ENCODE measurements at regions not wholly inside any gene's neighbourhood (a gene's known extent, or its start where the extent isn't known, plus 50 kb on each side); places are given as distances from the start of the nearest gene placed in this dataset.

DNA sequence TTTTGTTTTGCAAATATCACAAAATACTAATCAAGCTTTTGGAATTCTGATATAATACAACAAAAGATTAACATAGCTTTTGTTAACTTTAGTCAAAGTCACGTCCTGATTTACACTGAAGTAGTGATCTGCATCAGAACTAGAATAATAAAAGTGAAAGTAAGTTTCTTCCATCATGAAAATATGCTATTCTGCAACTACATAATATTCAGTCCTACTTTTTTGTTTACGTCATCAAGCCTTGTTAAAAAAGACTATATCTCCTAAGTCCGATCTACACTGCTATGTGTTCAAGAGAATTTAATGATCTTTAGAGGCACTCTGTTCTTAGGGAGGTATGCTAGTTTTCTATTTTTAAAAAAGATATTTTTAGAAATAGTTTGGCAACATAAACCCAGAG lies 330.1 kb downstream of the ARPP21 start (continued):
- TF ChIP-seq, protein P1, sequence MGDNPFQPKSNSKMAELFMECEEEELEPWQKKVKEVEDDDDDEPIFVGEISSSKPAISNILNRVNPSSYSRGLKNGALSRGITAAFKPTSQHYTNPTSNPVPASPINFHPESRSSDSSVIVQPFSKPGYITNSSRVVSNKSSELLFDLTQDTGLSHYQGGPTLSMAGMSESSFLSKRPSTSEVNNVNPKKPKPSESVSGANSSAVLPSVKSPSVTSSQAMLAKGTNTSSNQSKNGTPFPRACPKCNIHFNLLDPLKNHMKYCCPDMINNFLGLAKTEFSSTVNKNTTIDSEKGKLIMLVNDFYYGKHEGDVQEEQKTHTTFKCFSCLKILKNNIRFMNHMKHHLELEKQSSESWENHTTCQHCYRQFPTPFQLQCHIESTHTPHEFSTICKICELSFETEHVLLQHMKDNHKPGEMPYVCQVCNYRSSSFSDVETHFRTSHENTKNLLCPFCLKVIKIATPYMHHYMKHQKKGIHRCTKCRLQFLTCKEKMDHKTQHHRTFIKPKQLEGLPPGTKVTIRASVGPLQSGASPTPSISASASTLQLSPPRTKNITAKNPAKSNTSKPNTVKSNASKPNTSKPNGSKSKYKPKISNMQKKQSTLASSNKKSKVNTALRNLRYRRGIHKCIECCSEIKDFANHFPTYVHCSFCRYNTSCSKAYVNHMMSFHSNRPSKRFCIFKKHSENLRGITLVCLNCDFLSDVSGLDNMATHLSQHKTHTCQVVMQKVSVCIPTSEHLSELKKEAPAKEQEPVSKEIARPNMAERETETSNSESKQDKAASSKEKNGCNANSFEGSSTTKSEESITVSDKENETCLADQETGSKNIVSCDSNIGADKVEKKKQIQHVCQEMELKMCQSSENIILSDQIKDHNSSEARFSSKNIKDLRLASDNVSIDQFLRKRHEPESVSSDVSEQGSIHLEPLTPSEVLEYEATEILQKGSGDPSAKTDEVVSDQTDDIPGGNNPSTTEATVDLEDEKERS (tag by site-specific recombination; IDR thresholded peaks at IDR 0.05) = no peak
- no peak for TF ChIP-seq MZF1 (tag by site-specific recombination; IDR thresholded peaks at IDR 0.05; ENCODE audit: borderline replicate concordance)
- no peak for TF ChIP-seq ZNF837 (tag by site-specific recombination; IDR thresholded peaks at IDR 0.05)
- no peak for TF ChIP-seq ZNF596 (tag by site-specific recombination; IDR thresholded peaks at IDR 0.05)
- TF ChIP-seq ZNF211 (tag by site-specific recombination; IDR thresholded peaks at IDR 0.05; ENCODE audit: low read depth) = no peak
- no peak for TF ChIP-seq ZNF248 (tag by site-specific recombination; IDR thresholded peaks at IDR 0.05)

- H3K36me3 ChIP-seq (ENCODE audit: control insufficient read depth in 2 of 2, insufficient read depth in 1 of 2, low read length in 2 of 2) = no peaks in the 10 kb centered on the region
- ChIA-PET CTCF (no interaction called here), POLR2A (no interaction called here)
- H3K4me1 ChIP-seq (ENCODE audit: control insufficient read depth, insufficient read depth, low read length) = no peaks in the 10 kb centered on the region
- no peak overlapping the region for H3K27ac ChIP-seq (ENCODE audit: extremely low read depth, low read depth, low read length)
- TF ChIP-seq ZNF23 (tag by site-specific recombination; IDR thresholded peaks at IDR 0.05; ENCODE audit: borderline replicate concordance) (no peak), HOXC10 (CRISPR knock-in tag; IDR thresholded peaks at IDR 0.05) (no peak), ZNF366 (tag by site-specific recombination; conservative IDR thresholded peaks at IDR 0.05) (no peak), ZNF239 (tag by site-specific recombination; IDR thresholded peaks at IDR 0.05) (no peak), ZNF544 (tag by site-specific recombination; IDR thresholded peaks at IDR 0.05) (no peak), ZNF19 (tag by site-specific recombination; IDR thresholded peaks at IDR 0.05; ENCODE audit: low read depth) (no peak), ZNF48 (tag by site-specific recombination; IDR thresholded peaks at IDR 0.05) (no peak)
- TF ChIP-seq, protein P2, sequence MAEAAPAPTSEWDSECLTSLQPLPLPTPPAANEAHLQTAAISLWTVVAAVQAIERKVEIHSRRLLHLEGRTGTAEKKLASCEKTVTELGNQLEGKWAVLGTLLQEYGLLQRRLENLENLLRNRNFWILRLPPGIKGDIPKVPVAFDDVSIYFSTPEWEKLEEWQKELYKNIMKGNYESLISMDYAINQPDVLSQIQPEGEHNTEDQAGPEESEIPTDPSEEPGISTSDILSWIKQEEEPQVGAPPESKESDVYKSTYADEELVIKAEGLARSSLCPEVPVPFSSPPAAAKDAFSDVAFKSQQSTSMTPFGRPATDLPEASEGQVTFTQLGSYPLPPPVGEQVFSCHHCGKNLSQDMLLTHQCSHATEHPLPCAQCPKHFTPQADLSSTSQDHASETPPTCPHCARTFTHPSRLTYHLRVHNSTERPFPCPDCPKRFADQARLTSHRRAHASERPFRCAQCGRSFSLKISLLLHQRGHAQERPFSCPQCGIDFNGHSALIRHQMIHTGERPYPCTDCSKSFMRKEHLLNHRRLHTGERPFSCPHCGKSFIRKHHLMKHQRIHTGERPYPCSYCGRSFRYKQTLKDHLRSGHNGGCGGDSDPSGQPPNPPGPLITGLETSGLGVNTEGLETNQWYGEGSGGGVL (tag by site-specific recombination; IDR thresholded peaks at IDR 0.05) = no peak
- H3K9me3 ChIP-seq (ENCODE audit: control insufficient read depth, insufficient read depth, low read depth, low read length) = no peaks in the 10 kb centered on the region
- no peak overlapping the region for H3K4me3 ChIP-seq (ENCODE audit: low read depth, low read length)
These were observed 331.5 kb downstream of the ARPP21 start for GRCh38 chr3:35970793-35971192.

DNA sequence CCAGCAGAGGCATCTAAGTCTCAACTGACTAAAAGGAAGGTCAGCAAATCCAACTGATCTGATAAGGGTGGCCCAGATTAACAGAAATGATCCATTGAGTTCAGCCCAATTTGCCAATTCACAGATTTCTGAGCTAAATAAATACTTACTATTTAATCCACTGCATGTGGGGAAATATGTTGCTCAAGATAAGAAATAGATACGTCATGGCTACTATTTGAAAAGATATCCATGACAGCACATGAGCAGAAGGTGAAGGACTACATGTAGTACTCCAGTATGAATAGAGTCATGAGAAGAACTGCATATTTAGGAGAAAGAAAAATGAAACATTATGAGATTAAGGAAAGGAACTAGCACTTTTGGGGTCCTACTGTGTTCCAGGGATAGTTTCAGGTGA lies 332.4 kb downstream of the ARPP21 start:
- Histone ChIP-seq H3K9me3 (ENCODE audit: control insufficient read depth, insufficient read depth, low read depth, low read length) (no peaks in the 10 kb centered on the region), H3K27ac (ENCODE audit: extremely low read depth, low read depth, low read length) (no peak overlapping the region), H3K36me3 (ENCODE audit: control insufficient read depth in 2 of 2, insufficient read depth in 1 of 2, low read length in 2 of 2) (no peaks in the 10 kb centered on the region), H3K4me3 (ENCODE audit: low read depth, low read length) (no peak overlapping the region), H3K4me1 (ENCODE audit: control insufficient read depth, insufficient read depth, low read length) (no peaks in the 10 kb centered on the region)
- ChIA-PET POLR2A (no interaction called here), CTCF (no interaction called here)
- TF ChIP-seq ZNF175 (tag by site-specific recombination; IDR thresholded peaks at IDR 0.05) (no peak), WT1 (tag by site-specific recombination; IDR thresholded peaks at IDR 0.05) (no peak), GLIS1 (tag by site-specific recombination; IDR thresholded peaks at IDR 0.05) (no peak), SETDB1 (IDR thresholded peaks at IDR 0.05; ENCODE audit: insufficient read length, low read length) (no peak)

DNA sequence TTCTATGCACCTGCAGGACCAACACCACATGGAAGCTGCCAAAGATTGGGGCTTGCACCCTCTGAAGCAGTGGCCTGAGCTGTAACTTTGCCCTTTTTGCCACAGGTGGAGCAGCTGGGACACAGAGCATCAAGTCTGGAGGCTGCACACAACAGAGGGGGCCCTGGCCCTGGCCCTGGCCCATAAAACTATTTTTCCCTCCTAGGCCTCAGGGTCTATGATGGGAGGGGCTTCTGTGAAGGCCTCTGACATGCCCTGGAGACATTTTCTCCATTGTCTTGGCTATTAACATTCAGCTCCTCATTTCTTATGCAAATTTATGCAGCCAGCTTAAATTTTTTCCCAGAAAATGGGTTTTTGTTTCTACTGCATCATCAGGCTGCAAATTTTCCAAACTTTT lies 335.5 kb downstream of the ARPP21 start:
- no peaks in the 10 kb centered on the region for H3K9me3 ChIP-seq (ENCODE audit: control insufficient read depth, insufficient read depth, low read depth, low read length)
- TF ChIP-seq ZNF48 (tag by site-specific recombination; IDR thresholded peaks at IDR 0.05) = no peak
- no peak for TF ChIP-seq ZNF221 (tag by site-specific recombination; IDR thresholded peaks at IDR 0.05; ENCODE audit: borderline replicate concordance)
- no peaks in the 10 kb centered on the region for H3K4me1 ChIP-seq (ENCODE audit: control insufficient read depth, insufficient read depth, low read length)
- CTCF ChIA-PET = no interaction called here
- H3K36me3 ChIP-seq (ENCODE audit: control insufficient read depth in 2 of 2, insufficient read depth in 1 of 2, low read length in 2 of 2) = no peaks in the 10 kb centered on the region
- H3K27ac ChIP-seq (ENCODE audit: extremely low read depth, low read depth, low read length) = no peak overlapping the region
- H3K4me3 ChIP-seq (ENCODE audit: low read depth, low read length) = no peak overlapping the region
- POLR2A ChIA-PET = no interaction called here

Data from HEK293 (cell line).